BLaER1 treated with 17β-estradiol and CSF1 and Interleukin-3, amounts not matched to agents 10 nM and 100 nM (cell line): ENCODE measurements at regions not wholly inside any gene's neighbourhood (a gene's known extent, or its start where the extent isn't known, plus 50 kb on each side); places are given as distances from the start of the nearest gene placed in this dataset.

Source experiments
- H3K27ac ChIP-seq, 11 experiments: shearing (Covaris generic); formaldehyde crosslinking; 2 replicates each; pipeline ENCODE4 v1.8.1; 2022
- H3K27me3 ChIP-seq, 11 experiments: shearing (Covaris generic); formaldehyde crosslinking; 2 replicates each; pipeline ENCODE4 v1.8.1; 2022
- H3K36me3 ChIP-seq, 11 experiments: shearing (Covaris generic); formaldehyde crosslinking; 2 replicates each; pipeline ENCODE4 v1.8.1; 2022
- H3K4me1 ChIP-seq, 10 experiments: shearing (Covaris generic); formaldehyde crosslinking; 2 replicates each; pipeline ENCODE4 v1.8.1; 2022
- H3K4me2 ChIP-seq, 11 experiments: shearing (Covaris generic); formaldehyde crosslinking; 2 replicates each; pipeline ENCODE4 v1.8.1; 2022
- H3K4me3 ChIP-seq, 10 experiments: shearing (Covaris generic); formaldehyde crosslinking; 2 replicates each; pipeline ENCODE4 v1.8.1; 2022
- H3K9ac ChIP-seq, 11 experiments: shearing (Covaris generic); formaldehyde crosslinking; 2 replicates each; pipeline ENCODE4 v1.8.1; 2022
- H3K9me3 ChIP-seq, 11 experiments: shearing (Covaris generic); formaldehyde crosslinking; replicated peaks in 1 of 11; 2 replicates each; pipeline ENCODE4 v1.8.1; 2022
- H4K20me1 ChIP-seq, 11 experiments: shearing (Covaris generic); formaldehyde crosslinking; 2 replicates each; pipeline ENCODE4 v1.8.1; 2022
- Cebpa-rat ChIP-seq, 11 experiments: shearing (Covaris generic); IDR thresholded peaks; 2 replicates each; pipeline ENCODE4 v1.8.1; 2022

DNA sequence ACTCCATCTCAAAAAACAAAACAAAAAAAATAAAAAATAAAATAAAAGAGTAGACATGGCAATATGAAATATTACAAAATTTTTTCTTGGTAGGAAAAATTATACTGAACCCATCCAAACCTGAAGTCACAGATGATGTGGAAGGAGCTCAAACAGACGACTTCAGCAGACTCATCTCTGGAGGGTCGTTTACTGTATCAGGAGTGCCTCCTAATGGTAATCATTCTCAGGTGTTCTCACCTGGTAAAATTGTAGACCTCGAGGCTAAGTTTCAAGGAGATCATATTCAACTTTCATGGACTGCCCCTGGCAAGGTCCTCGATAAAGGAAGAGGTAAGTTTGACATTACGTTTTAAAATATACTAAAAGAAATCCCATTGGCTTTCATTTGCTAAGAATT, 54.3 kb upstream of the SH3GLB1 start:
- TF ChIP-seq Cebpa-rat (IDR thresholded peaks at IDR 0.05): no peak
- H4K20me1 ChIP-seq: no peaks in the 10 kb centered on the region
- peaks cover 0 to 4% (median 0%) of the 10 kb centered on the region in 10 experiments; a peak in 1 of 20 replicates for H3K4me1 ChIP-seq
- H3K4me3 ChIP-seq: no peak overlapping the region
- H3K27me3 ChIP-seq: no peaks in the 10 kb centered on the region
- H3K9ac ChIP-seq: no peak overlapping the region
- no peak overlapping the region for H3K4me2 ChIP-seq
- H3K9me3 ChIP-seq: no peaks in the 10 kb centered on the region
- no peak overlapping the region for H3K27ac ChIP-seq
- H3K36me3 ChIP-seq: no peaks in the 10 kb centered on the region
